ENCODE measurements at regions not wholly inside any gene's neighbourhood (a gene's known extent, or its start where the extent isn't known, plus 50 kb on each side); places are given as distances from the start of the nearest gene placed in this dataset.
"Not testable (repeated sequence)": the region's sequence is repeated elsewhere in the genome, so short reads cannot be mapped to it uniquely, and the experiment has no call there.

DNA sequence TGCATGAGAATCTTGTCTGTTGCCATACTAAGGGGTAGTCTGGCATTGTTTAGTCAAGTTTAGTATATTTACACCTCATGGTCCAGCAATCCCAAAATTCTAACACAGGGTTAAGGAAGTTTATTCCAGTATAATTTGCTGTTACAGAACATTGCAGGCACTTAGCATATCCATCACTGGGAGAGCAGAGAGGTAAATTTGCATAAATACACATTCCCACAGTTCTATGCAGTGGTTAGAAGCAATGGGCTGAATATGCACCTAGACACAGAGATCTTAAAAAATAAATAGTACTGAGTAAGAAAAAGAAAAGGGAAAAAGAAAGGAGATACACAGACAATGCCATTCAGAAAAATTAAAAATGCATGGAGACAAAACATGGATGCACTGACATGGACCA lies 692.3 kb upstream of the MEF2C start:
- DNase-seq (ENCODE audit: low read depth in 2 of 2, low spot score in 1 of 2) = no peak

DNA sequence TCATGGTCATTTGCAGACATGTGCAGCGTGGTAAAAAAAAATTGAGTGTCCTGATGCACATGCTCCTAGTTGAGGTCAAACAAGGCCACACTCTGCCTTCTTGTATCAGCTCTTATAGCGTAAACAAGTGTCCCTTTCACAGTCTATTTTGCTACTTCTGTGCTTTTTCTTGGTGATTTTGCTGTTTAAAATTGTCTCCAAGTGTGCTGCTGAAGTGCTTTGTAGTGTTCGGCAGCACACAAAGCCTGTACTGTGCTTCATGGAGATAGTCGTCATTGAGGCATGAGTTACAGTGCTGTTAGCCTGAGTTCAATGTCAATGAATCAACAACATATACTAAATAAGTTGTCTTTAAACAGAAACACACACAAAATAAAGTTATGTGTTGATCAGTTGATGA lies 690.4 kb upstream of the MEF2C start:
- DNase-seq (ENCODE audit: low read depth in 2 of 2, low spot score in 1 of 2) = no peak

DNA sequence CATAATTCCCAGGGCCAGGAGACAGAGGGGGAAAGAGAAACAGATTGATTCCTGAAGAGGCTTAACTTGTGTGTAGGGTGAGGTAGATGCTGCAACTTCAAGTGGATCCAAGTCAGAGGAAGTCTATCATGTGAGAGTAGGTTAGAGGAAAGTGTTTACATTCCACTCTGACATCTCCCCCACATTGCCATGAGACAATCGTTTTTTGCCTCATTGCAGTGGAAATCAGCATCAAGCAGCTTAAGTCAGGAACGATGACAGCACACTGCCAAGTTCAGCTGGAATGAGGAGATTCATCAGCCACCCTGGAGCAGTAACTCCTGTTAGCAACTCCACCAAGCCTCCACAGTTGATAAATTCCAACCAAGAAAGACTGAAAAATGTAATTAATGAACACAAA lies 689.7 kb upstream of the MEF2C start:
- no peak for DNase-seq (ENCODE audit: low read depth in 2 of 2, low spot score in 1 of 2)

DNA sequence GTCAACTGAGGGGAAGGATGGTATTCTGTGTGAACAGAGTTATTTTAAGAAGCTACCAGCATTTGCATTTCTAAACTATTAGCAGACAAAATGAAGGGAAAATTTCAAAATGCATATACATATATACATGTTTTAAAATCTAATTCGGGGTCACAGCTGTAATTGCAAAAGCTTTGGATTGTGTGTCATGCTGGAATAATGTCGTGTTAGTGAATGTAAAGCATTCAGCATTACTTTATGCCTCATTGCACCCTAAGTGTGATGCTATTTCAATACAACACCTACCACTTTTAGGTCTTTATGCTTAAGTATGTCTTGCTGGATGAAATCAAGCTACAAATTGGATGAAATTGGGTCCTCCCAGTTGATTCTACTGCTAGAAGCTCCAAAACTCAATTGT lies 687.6 kb upstream of the MEF2C start:
- no peak for DNase-seq (ENCODE audit: low read depth in 2 of 2, low spot score in 1 of 2)

DNA sequence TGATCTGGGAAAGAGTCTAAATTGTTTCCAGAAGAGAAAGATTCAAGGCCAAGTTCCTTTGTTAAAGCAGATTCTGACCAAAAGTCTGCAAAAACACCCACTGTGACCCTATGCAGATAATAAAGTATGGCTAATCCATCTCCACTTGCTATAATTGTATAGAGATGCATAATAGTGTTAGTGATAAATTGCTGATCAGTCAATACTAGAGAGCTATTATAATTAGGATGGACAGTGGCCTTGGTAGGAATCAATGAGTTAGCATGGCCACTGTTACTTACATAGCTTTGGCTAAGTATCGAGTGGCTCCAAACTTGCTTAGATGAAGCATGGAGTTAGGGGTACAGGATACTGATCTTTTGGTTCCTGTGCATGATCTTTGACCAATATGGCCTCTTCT lies 683.4 kb upstream of the MEF2C start:
- DNase-seq (ENCODE audit: low read depth in 2 of 2, low spot score in 1 of 2) = no peak

DNA sequence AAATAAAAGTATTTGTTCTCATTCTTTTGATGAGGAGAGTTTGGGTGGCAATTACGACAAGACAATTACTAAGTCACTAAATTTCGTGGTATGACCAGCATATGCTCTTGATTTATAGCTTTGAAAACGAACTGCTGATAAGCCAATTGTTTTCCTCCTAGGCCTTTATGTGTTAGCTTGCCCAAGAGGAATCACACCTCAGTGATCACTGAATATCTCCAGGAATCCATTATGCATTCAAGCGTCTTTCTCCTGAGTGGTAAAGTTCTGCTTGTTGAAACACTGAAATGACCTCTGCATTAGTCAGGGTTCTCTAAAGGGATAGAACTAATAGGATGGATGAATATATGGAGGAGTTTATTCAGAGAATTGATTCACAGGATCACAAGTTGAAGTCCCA lies 677.7 kb upstream of the MEF2C start:
- DNase-seq (ENCODE audit: low read depth in 2 of 2, low spot score in 1 of 2) = no peak

DNA sequence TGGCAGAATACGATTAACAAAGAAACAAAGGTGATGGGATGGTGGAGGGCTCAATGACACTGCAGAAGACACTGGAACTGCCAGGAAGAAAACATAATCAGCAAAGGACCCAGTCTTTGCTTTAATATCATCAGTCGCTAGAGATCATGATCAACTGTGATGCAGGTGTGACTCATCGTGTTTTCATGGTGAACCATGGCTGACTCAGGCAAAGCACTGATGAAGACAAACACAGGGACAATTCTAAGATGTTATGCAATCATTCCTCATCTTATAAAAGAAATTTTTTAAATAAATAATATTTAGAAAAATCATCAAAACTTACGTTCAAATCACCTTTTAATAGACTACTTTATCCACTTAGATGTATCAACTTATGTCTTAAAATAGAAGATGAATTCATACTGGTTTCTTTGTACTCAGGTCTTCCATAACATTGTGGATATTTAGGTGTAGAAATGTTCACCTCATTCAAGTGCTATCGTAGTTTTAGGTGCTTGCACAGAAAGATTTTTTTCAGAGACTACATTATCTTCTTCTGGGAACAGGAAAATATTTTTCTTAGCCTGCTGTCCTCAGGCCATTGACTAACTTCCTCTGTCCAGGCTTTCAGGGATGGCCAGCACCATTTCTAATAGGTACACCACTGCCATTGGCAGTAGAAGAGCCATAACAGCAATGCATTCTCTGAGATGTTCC lies 673.4 kb upstream of the MEF2C start:
- DNase-seq (ENCODE audit: low read depth in 2 of 2, low spot score in 1 of 2) = no peak

DNA sequence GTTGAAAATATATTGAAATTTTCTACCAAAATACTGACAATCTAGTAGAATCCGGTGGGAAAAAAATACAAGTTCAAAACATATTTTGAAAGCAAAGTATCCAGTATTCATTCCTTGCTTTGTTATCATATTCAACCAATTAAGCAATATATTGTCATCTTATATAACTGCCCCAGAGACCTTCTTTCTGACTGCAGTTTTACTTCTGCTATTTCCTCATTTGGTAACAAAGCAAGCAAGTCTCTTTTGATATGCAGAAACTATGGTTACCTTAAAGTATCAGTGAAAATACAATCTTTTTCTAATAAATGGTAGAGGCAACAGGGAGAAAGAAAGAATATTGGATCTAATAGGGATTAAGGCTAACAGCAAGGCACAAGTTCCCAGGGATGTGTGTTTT lies 663.7 kb upstream of the MEF2C start:
- no peak for DNase-seq (ENCODE audit: low read depth in 2 of 2, low spot score in 1 of 2)

DNA sequence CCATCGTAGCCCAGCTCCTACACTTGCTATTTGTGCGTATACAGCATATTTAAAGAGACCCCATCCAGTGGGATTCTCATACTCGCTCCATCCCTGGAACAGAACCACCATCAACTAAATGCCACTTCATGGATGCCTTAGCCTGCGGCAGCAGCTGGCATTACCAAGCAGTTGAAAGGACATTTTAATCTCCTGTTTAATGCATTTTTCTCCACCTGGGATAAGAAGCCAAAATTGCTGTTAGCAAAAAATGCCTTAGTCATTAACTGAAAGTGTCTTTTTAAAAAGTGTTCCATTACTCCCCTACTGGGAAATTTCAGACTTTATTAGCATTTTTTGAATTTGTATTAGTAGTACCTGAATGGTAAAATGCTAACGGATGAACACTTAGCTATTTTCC lies 662.6 kb upstream of the MEF2C start:
- no peak for DNase-seq (ENCODE audit: low read depth in 2 of 2, low spot score in 1 of 2)

DNA sequence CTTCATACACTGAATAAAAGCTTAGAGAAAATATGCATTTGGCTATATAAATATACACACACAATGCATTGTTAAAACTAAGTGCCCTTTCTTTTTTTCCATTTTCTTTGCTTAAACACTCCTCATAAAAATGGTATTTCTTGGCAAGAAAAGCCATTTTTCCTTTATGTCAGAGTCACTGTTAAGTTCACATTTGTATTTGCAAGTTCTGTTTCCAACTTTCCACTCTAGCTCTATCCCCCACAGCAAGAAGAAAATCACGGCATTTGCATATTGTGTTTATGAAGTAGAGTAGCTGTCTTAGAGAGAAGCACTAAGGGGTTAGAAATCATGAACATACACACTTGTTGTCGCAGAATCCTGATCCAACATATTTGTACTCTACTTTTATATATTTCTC lies 662.1 kb upstream of the MEF2C start:
- no peak for DNase-seq (ENCODE audit: low read depth in 2 of 2, low spot score in 1 of 2)

DNA sequence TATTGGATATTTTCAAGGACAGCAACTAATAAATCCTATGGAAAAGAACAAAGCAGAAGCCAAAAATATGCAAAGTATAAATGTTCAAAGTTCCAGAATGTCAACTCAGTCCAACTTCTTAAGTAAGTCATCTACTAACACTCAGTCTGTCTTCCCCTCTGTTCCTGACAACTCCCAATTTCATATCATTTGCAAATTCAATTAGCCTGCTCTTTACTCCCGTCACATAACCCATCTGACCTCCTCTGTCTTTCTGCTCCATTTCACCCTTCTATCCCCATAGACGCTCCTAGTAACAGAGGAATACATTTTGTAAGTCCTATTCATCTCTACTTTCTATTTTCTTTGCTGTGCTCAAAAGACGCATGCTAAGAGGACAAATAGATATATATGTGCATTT lies 659.8 kb upstream of the MEF2C start:
- no peak for DNase-seq (ENCODE audit: low read depth in 2 of 2, low spot score in 1 of 2)

DNA sequence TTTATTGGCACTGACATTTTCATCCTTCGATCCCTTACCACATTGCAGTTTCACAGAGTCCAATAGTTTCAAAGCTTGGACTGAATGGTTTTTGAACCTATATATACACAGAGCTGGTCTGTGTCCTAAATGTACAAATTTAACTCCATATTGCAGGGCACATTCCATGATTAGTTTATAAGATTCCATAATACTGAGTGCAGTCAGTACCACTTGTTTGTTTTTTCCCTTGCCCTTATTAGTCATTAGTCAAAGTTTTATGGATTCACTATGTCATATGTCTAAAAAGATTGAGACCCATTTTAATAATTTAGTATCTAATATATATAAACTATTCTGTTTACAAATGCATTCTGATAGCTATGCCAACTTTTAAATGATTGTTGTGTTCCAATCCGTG lies 654.8 kb upstream of the MEF2C start:
- no peak for DNase-seq (ENCODE audit: low read depth in 2 of 2, low spot score in 1 of 2)

DNA sequence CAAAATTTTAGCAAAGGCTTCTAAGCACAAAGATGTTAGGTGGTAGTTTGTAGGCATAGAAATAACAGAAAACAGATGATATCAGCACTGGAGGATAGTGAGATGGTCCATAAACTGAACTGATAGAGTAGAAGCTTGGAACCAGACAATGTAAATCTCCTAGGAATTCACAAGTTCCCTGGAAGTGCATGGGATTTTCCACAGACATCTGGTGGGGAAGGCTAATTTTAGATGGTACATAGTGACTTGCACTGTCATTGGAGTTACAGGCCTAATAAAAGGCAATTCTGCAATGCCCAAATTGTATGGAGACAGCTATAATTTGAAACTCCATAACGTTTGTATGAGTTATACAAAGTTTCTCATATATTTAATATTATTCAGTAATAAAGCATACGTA lies 653.0 kb upstream of the MEF2C start:
- no peak for DNase-seq (ENCODE audit: low read depth in 2 of 2, low spot score in 1 of 2)

DNA sequence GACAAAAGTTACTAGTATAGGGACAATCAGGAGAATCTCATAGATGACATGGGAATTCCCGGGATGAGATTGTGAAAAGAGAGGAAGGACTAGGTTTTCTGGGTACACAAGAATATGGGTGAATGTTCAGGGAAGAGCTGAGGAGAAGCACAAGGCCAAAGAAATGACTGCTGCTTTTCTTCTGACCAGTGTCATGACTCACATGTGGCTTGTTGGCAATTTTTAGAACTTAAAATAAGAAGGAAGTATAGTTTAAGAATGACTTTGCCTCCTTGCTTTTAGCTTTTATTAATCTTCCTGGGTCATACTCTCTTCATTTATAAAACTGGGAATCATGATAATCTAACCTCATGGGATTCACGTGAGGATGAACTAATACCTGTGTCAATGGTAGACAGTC lies 652.4 kb upstream of the MEF2C start:
- no peak for DNase-seq (ENCODE audit: low read depth in 2 of 2, low spot score in 1 of 2)

DNA sequence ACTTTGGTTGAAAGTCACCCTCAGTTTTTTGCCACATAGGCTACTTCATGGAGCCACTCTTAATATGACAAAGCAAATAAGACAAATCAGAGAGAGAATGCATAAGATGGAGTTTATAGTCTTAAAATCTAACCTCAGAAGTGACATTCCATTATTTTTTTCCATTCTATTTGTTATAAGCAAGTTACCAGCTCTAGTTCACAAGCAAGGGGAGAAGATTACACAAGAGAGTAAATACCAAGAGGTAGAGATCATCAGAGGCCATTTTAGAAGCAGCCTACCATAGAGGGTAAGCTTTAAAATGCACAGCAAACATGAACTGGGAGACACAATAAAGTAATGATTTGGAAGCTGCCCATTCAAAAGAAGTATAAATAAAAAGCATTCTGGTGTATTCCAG lies 651.3 kb upstream of the MEF2C start:
- DNase-seq (ENCODE audit: low read depth in 2 of 2, low spot score in 1 of 2) = no peak

DNA sequence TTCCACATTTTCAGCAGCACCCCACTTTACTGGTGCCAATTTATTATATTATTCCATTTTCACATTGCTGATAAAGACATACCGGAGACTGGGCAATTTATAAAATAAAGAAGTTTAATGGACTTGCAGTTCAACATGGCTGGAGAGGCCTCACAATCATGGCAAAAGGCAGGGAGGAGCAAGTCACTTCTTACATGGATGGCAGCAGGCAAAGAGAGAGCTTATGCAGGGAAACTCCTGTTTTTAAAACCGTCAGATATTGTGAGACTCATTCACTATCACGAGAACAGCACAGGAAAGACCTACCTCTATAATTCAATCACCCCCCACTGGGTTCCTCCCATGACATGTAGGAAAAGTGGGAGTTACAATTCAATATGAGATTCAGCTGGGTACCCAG lies 641.8 kb upstream of the MEF2C start:
- DNase-seq (ENCODE audit: low read depth in 2 of 2, low spot score in 1 of 2) = no peak

DNA sequence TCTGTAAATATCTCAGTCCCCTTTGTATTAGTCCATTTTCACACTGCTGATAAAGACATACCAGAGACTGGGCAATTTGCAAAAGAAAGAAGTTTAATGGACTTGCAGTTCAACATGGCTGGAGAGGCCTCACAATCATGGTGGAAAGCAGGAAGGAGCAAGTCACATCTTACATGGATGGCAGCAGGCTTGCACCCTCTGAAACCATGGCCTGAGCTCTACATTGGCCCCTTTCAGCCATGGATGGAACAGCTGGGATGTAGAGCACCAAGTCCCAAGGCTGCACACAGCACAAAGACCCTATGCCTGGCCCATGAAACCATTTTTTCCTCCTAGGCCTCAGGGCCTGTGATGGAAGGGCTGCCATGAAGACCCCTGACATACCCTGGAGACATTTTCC lies 640.9 kb upstream of the MEF2C start:
- DNase-seq (ENCODE audit: low read depth in 2 of 2, low spot score in 1 of 2) = not testable (repeated sequence)

DNA sequence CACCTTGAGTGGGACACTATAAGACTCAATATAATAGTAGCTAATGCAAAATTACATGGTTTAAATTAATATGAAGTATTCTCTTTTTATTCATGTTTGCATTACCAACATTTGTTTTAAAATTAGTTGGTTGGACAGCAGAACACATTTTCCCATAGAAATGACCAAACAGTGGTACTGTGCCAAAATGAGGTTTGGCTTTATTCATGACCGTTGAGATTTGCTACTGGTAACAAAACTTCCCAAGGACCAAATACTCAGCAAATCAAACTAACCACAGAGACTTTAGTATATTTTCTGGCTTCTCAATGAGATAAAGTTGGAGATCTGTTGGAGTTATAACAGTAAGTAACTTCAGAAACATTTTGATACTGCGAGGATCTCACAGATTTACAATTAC lies 637.8 kb upstream of the MEF2C start:
- DNase-seq (ENCODE audit: low read depth in 2 of 2, low spot score in 1 of 2) = no peak

DNA sequence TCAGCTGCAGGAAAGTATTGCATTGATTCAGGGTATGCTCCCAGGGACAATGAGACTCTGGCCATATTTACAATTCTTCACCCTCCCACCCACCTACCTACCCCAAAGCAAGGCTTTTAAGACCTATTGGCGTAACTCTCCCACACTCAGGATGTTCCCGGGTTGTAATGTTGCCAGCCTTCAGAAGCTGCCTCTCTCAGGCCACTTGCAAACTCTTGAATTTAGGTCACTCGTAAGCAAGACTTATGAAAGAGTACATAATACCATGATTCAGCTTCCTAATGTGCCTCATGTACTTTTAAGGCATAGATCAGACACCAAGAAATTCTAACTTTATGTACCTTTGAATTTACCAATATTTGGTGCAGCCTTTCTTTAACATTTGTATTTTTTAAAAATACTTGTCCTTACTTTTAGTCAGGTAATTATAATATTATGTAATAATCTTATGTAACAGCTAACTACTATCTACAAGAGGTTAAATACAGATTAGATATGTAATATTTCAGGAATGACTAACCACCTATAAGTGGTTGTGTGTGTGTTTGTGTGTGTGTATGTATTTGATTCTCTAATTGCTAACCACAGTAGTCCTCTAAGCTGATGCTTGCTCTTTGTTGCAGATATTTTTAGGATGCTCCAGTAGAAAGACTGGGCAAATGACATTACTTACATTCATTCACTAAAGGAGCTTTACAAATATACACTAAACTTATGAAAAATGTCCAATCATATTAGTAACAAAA lies 630.5 kb upstream of the MEF2C start:
- no peak for DNase-seq (ENCODE audit: low read depth in 2 of 2, low spot score in 1 of 2)

DNA sequence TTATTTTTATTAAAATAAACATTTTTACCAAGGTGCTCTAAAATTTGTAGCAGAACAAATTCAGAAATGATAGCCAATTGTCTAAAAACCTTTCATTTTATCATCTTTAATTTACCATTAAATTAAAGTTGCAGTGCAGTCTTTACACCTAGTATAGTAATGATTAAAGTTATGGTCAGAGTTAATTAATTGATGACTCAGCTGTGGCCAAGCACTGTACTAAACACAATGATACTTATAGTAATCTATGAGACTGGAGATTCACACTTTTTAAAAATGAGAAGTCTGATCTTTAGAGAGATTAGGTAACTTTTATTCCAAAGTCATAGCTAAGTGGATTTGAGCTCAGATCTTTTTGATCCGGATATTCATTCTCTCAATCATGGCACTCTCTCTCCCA lies 621.1 kb upstream of the MEF2C start:
- DNase-seq (ENCODE audit: low read depth in 2 of 2, low spot score in 1 of 2) = no peak

DNA sequence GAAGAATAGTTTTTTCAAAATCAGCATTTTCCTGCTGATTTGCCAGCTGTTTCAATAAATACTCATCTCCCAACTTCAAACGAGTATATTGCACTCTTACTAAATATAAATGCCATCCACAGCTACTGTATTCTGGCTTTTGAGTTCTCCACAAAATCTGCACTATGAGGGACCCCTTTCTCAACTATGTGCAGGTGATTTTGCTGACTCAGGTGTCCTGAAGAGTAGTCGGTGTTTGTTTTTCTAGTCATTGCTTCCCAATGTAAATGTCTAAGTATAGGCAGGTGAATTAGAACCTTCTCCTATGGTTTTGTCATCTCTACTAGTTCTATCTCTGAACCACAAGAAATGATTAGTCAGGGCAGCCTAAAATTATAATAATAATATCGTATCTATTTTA lies 616.8 kb upstream of the MEF2C start:
- DNase-seq (ENCODE audit: low read depth in 2 of 2, low spot score in 1 of 2) = no peak

DNA sequence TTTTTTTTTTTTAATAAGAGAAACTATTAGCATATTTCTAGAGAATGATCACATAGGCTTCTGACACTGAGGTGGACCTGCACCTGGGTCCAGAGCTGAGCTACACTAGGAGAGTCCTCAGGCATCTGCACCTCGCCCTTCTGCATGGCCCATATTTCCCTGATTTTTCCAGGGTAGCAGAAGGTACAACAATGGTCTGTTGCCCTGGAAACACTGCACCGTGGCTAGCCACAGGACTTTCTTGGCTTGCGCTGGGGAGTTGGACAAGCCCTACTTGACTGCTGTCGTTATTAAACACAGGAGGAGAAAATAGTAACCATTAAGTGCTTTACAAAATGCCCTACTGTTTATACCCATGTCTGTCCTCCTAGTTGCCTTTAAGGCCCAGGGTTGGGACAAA lies 615.7 kb upstream of the MEF2C start:
- DNase-seq (ENCODE audit: low read depth in 2 of 2, low spot score in 1 of 2) = no peak

DNA sequence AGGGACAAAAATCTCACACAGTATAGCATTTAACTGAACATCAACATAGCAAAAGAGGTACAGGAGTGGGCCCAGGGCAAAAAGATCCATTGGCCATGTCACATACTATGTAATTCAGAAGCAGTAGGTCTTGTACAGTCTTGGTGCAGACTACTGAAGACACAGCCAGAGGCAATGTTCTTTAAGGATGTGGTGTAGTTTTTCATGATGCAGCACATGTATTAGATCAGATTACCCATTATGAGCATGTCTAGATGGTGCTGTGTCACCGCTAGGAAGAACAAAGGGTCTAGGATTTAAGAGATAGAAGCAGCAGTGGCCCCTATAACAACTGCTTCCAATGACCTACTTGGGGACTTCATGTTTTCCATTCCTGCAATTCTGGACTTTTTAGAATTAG lies 610.4 kb upstream of the MEF2C start:
- no peak for DNase-seq (ENCODE audit: low read depth in 2 of 2, low spot score in 1 of 2)

Data from stimulated activated CD8-positive, alpha-beta memory T cell treated with anti-CD3 and anti-CD28 coated beads, Interleukin-4, amount 100 ng/mL, for 1 hour (primary cell).